ENCODE measurements at regions not wholly inside any gene's neighbourhood (a gene's known extent, or its start where the extent isn't known, plus 50 kb on each side); places are given as distances from the start of the nearest gene placed in this dataset.

DNA sequence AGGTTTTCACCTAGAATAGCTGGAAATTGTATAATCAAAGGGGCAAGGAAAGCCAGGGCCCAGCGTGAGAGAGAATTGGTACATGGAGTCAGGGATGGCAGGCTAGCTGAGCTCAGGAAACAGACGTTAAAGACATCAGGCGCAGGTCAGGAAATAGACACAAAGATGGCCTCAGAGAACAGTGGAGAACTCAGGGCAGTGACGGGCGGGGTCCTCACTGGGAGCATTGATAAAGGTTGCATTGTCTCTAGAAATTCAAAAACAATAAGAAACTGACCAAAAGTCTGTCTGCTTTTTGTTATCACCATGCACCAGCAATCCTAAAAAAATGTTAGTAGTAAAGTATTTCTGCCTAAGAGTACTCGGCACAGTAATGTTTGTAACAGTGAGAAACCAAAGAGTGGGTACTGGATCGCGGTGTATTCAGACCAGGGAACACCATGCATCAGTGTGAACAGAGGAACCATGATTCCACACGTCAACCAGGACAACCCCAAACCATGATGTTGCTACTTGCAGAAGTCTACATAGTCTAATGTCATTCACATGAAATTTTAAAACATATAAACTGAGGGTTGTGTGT is 81.9 kb upstream of the AUTS2 start:
- in situ Hi-C loops (cut with MboI): no loop called here
- TF ChIP-seq EZH2 (IDR thresholded peaks at IDR 0.05; ENCODE audit: insufficient read depth, poor library complexity, severe bottlenecking): no peak
- TF ChIP-seq EZH2phosphoT487 (IDR thresholded peaks at IDR 0.05; ENCODE audit: insufficient read depth, low read depth): no peak
- DNase-seq: no peak
- 51 to 53% methylated on average over 9 of the region's 9 CpGs for WGBS, 2 experiments (ENCODE audit: low coverage in 1 of 2, low lambda C conversion rate in 2 of 2, missing lambda C conversion rate in 2 of 2)
- no peaks in the 10 kb centered on the region for H3K4me1 ChIP-seq (ENCODE audit: insufficient read depth)
- H3F3A ChIP-seq (ENCODE audit: insufficient read depth): no peaks in the 10 kb centered on the region
- H3K4me2 ChIP-seq (ENCODE audit: unreplicated experiment): no peak overlapping the region
- no peak overlapping the region for H3K27ac ChIP-seq
- H3K4me3 ChIP-seq: no peak overlapping the region
- no peaks in the 10 kb centered on the region for H4K20me1 ChIP-seq (ENCODE audit: insufficient read depth)
- H2AFZ ChIP-seq: no peak overlapping the region
- no peaks in the 10 kb centered on the region for H3K9me2 ChIP-seq (ENCODE audit: insufficient read depth)
- H3K9me3 ChIP-seq (ENCODE audit: low read depth): no peaks in the 10 kb centered on the region
- no peaks in the 10 kb centered on the region for H3K79me2 ChIP-seq (ENCODE audit: insufficient read depth)
- no peaks in the 10 kb centered on the region for H3K36me3 ChIP-seq (ENCODE audit: low read depth)
- no peaks in the 10 kb centered on the region for H3K27me3 ChIP-seq (replicated peaks; ENCODE audit: insufficient read depth)
- H3K9ac ChIP-seq: no peak overlapping the region

DNA sequence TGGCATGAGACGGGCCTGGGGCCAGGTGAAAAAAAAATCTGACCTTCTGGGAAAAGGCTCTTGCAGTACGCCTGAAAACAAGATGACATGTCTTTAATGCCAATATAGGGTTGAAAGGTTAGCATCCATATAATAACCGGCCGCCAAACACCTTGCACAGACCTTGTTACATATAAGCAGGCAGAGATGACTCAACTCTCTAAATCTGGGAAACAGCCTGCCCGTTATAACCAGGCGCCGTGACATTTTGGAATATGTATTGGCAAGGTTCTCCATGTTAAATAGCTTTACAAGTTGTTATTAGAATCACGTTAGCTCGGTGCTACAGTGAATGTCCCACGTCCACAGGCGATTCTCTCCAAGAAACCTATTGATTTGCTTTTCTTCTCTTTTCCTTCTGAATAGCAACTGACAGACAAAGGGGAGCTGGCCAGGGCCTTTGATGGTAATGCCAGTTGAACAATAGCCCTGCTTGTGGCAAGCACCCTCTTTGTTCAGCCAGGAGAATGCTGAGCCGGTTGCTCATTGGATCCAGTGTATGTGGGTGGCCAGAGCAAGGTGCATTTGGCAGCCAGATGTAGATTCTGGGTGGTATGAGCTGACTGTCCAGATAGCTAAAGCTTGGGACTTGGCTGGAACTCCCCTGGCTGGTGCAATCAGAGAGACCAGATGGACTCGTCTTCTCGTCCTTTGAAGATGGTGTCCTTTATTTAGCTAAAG is 80.1 kb upstream of the AUTS2 start:
- in situ Hi-C loops (cut with MboI): no loop called here
- Histone ChIP-seq H3K4me3 (no peak overlapping the region), H3K9ac (no peak overlapping the region), H2AFZ (no peak overlapping the region), H3K36me3 (ENCODE audit: low read depth) (no peaks in the 10 kb centered on the region), H3K79me2 (ENCODE audit: insufficient read depth) (no peaks in the 10 kb centered on the region), H4K20me1 (ENCODE audit: insufficient read depth) (no peaks in the 10 kb centered on the region), H3K9me2 (ENCODE audit: insufficient read depth) (no peaks in the 10 kb centered on the region), H3K4me2 (ENCODE audit: unreplicated experiment) (no peak overlapping the region), H3K4me1 (ENCODE audit: insufficient read depth) (no peaks in the 10 kb centered on the region), H3K27ac (no peak overlapping the region), H3K27me3 (replicated peaks; ENCODE audit: insufficient read depth) (no peaks in the 10 kb centered on the region), H3F3A (ENCODE audit: insufficient read depth) (no peaks in the 10 kb centered on the region), H3K9me3 (ENCODE audit: low read depth) (no peaks in the 10 kb centered on the region)
- TF ChIP-seq EZH2 (IDR thresholded peaks at IDR 0.05; ENCODE audit: insufficient read depth, poor library complexity, severe bottlenecking): no peak
- no peak for TF ChIP-seq EZH2phosphoT487 (IDR thresholded peaks at IDR 0.05; ENCODE audit: insufficient read depth, low read depth)
- no peak for DNase-seq
- 19% methylated on average over 14 of the region's 14 CpGs for WGBS, 2 experiments (ENCODE audit: low coverage in 1 of 2, low lambda C conversion rate in 2 of 2, missing lambda C conversion rate in 2 of 2)

DNA sequence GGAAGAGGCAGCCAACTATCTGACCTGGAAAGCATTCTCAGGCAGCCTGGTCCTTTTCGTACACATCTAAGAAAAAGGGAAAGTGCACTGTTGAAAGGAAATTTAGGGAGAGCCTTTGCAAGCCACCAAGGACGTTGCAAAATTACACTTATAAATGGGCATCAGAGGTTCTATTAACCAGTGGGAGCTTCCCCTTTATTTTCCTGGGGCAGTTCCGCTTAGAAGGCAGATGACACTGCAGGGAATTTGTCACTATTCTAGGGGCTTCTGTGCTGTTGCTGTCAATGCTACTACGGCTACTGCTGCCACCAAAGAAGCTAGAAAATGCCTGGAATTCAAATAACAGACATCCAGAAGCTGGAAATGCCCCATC is 79.6 kb upstream of the AUTS2 start:
- H3K79me2 ChIP-seq (ENCODE audit: insufficient read depth): no peaks in the 10 kb centered on the region
- no peaks in the 10 kb centered on the region for H3K36me3 ChIP-seq (ENCODE audit: low read depth)
- H3K9me2 ChIP-seq (ENCODE audit: insufficient read depth): no peaks in the 10 kb centered on the region
- no peak overlapping the region for H3K4me3 ChIP-seq
- H3K9me3 ChIP-seq (ENCODE audit: low read depth): no peaks in the 10 kb centered on the region
- 15 to 20% methylated on average over 4 of the region's 4 CpGs for WGBS, 2 experiments (ENCODE audit: low coverage in 1 of 2, low lambda C conversion rate in 2 of 2, missing lambda C conversion rate in 2 of 2)
- in situ Hi-C loops (cut with MboI): no loop called here
- H3K4me1 ChIP-seq (ENCODE audit: insufficient read depth): no peaks in the 10 kb centered on the region
- H3F3A ChIP-seq (ENCODE audit: insufficient read depth): no peaks in the 10 kb centered on the region
- H2AFZ ChIP-seq: no peak overlapping the region
- H3K27me3 ChIP-seq (replicated peaks; ENCODE audit: insufficient read depth): no peaks in the 10 kb centered on the region
- no peak overlapping the region for H3K27ac ChIP-seq
- H4K20me1 ChIP-seq (ENCODE audit: insufficient read depth): no peaks in the 10 kb centered on the region
- DNase-seq: no peak
- no peak overlapping the region for H3K9ac ChIP-seq
- TF ChIP-seq EZH2phosphoT487 (IDR thresholded peaks at IDR 0.05; ENCODE audit: insufficient read depth, low read depth) (no peak), EZH2 (IDR thresholded peaks at IDR 0.05; ENCODE audit: insufficient read depth, poor library complexity, severe bottlenecking) (no peak)
- H3K4me2 ChIP-seq (ENCODE audit: unreplicated experiment): no peak overlapping the region

DNA sequence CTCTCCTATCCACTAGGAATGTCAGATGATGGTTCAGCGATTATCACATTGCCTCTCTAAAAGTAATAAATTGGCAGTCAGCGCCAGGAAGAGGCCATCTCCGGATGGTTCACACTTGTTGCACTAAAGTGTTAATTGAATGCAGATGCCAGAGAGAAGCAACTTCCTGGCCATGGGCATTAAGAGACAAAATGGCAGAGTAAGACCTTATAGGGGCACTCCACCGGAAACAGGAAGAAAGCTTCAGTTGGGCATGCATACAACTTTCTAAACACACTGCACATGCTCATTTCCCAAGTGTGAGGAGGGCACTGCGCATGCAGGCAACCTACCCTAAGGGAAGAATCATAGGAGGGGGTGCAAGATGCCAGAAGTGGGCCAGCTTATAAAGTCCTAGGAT is 71.7 kb upstream of the AUTS2 start:
- H3K9me2 ChIP-seq (ENCODE audit: insufficient read depth): no peaks in the 10 kb centered on the region
- no peak overlapping the region for H3K4me2 ChIP-seq (ENCODE audit: unreplicated experiment)
- H3K9me3 ChIP-seq (ENCODE audit: low read depth): no peaks in the 10 kb centered on the region
- no peaks in the 10 kb centered on the region for H4K20me1 ChIP-seq (ENCODE audit: insufficient read depth)
- H3K27ac ChIP-seq: no peak overlapping the region
- WGBS, 2 experiments (ENCODE audit: low coverage in 1 of 2, low lambda C conversion rate in 2 of 2, missing lambda C conversion rate in 2 of 2): 43 to 46% methylated on average over 5 of the region's 5 CpGs
- no peaks in the 10 kb centered on the region for H3F3A ChIP-seq (ENCODE audit: insufficient read depth)
- H3K4me3 ChIP-seq: no peak overlapping the region
- no peak overlapping the region for H3K9ac ChIP-seq
- no peak overlapping the region for H2AFZ ChIP-seq
- H3K79me2 ChIP-seq (ENCODE audit: insufficient read depth): no peaks in the 10 kb centered on the region
- H3K27me3 ChIP-seq (replicated peaks; ENCODE audit: insufficient read depth): no peaks in the 10 kb centered on the region
- DNase-seq: no peak
- in situ Hi-C loops (cut with MboI): no loop called here
- TF ChIP-seq EZH2phosphoT487 (IDR thresholded peaks at IDR 0.05; ENCODE audit: insufficient read depth, low read depth): no peak
- TF ChIP-seq EZH2 (IDR thresholded peaks at IDR 0.05; ENCODE audit: insufficient read depth, poor library complexity, severe bottlenecking): no peak
- H3K36me3 ChIP-seq (ENCODE audit: low read depth): no peaks in the 10 kb centered on the region
- no peaks in the 10 kb centered on the region for H3K4me1 ChIP-seq (ENCODE audit: insufficient read depth)

All from GM23248 (cell line).